ENCODE measurements at regions not wholly inside any gene's neighbourhood (a gene's known extent, or its start where the extent isn't known, plus 50 kb on each side); places are given as distances from the start of the nearest gene placed in this dataset.

DNA sequence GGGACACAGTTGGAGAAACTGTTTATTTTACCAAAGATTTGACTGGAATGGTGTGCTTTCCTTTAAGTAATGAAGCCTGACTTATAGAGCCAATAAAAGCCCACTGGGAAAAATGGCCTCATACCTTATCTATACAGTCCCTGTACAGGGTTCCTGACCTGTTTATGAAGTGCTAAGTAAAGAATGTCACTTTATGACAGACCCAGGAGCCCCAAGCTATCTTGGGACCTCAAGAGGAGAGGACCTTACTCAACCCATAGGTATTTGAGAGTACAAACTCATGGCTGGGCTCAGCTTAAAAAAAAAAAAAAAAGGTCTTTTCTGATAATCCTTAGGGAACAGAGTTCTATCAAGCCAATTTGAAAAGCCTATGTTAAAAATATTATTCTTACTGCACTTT, 1389.3 kb downstream of the RAPGEF2 start:
- TF ChIP-seq CTCF (IDR thresholded peaks at IDR 0.05) (no peak), POLR2AphosphoS5 (IDR thresholded peaks at IDR 0.05) (no peak)

All from gastroesophageal sphincter (tissue), 3 donors.